Naive B cell (primary cell): ENCODE measurements at regions not wholly inside any gene's neighbourhood (a gene's known extent, or its start where the extent isn't known, plus 50 kb on each side); places are given as distances from the start of the nearest gene placed in this dataset.
A peak's percentile ranks its signal among the peaks of the same experiment; 100 is the strongest.
"Not testable (repeated sequence)": the region's sequence is repeated elsewhere in the genome, so short reads cannot be mapped to it uniquely, and the experiment has no call there.

ENCODE experiments used
- ATAC-seq, 2 donors: fragments of 150-1000 bp; cut with Tn5 transposase; 2 replicates each; pipeline ENCODE4 v1.10.0; 2021; ENCODE audit warnings: low read depth in 2 of 2, mild to moderate bottlenecking in 2 of 2, moderate library complexity in 2 of 2
- DNase-seq: peaks from one replicate; pipeline ENCODE4 v3.0.0; 2022
- H3K27ac Mint-ChIP-seq, 6 donors: one replicate each; pipeline ENCODE4 v1.8.0; 2020 to 2022; ENCODE audit warnings: mild to moderate bottlenecking in 6 of 6, mixed read lengths in 6 of 6, moderate library complexity in 5 of 6, inconsistent platforms in 2 of 6
- H3K27me3 Mint-ChIP-seq, 3 donors: one replicate each; pipeline ENCODE4 v1.8.0; 2021 to 2022; ENCODE audit warnings: mixed read lengths in 3 of 3, mild to moderate bottlenecking in 1 of 3
- H3K36me3 Mint-ChIP-seq, 2 donors: one replicate each; pipeline ENCODE4 v1.8.0; 2020 to 2022; ENCODE audit warnings: mixed read lengths in 2 of 2, inconsistent platforms in 1 of 2, mild to moderate bottlenecking in 1 of 2
- H3K4me1 Mint-ChIP-seq, 3 donors: one replicate each; pipeline ENCODE4 v1.8.0; 2020 to 2022; ENCODE audit warnings: mixed read lengths in 3 of 3, inconsistent platforms in 1 of 3, mild to moderate bottlenecking in 1 of 3, moderate library complexity in 1 of 3
- H3K4me3 Mint-ChIP-seq, 8 donors: one replicate each; pipeline ENCODE4 v1.8.0; 2020 to 2022; ENCODE audit warnings: mild to moderate bottlenecking in 8 of 8, mixed read lengths in 8 of 8, moderate library complexity in 8 of 8, inconsistent platforms in 2 of 8
- H3K9me3 Mint-ChIP-seq, 7 donors: one replicate each; pipeline ENCODE4 v1.8.0; 2020 to 2022; ENCODE audit warnings: mixed read lengths in 7 of 7, mild to moderate bottlenecking in 5 of 7, inconsistent platforms in 2 of 7, moderate library complexity in 1 of 7

DNA sequence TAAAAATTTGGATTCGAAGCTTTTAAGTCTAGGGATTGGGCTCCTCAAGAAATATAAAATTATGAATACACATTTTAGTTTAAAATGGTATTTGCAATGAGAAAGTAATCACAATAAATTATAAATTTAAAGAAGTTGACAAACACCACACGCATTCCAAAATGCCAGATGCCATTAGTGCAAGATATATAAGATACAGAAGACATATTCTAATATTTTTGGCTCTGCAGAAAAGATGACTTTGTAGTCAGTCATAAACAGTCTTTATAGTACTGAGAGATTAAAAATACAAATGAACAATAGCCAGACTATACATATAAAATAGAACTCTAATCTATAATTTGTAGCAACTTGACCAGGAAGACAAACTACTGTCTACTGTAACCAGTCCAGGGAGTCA lies 309.0 kb upstream of the PABPC4L start:
- Mint-ChIP-seq H3K27me3 (no peaks in the 10 kb centered on the region), H3K9me3 (peaks cover 0 to 6% (median 5%) of the 10 kb centered on the region in 7 donors), H3K36me3 (no peaks in the 10 kb centered on the region), H3K27ac (no peak overlapping the region), H3K4me1 (no peaks in the 10 kb centered on the region), H3K4me3 (no peak overlapping the region)
- DNase-seq (no peak), ATAC-seq (no peak)

DNA sequence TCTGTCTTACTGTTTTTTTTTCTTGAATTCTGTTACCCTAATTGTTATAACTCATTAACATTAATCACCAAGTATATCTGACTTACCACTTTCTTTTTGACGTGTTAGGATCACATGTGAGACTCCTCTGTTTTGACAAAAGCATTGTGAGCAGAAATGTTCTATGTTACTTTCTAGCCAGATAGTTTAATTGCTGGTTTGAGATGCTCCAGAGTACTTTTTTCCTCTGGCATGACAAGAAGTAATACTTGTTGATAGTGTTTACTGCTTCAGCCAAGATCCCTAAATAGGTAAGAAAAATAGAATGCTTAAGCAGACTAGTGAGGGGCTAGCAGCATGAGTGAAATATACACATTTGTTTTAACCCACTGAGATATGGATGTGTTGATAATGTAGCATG lies 303.9 kb upstream of the PABPC4L start:
- no peaks in the 10 kb centered on the region for H3K36me3 Mint-ChIP-seq
- no peak overlapping the region for H3K27ac Mint-ChIP-seq

DNA sequence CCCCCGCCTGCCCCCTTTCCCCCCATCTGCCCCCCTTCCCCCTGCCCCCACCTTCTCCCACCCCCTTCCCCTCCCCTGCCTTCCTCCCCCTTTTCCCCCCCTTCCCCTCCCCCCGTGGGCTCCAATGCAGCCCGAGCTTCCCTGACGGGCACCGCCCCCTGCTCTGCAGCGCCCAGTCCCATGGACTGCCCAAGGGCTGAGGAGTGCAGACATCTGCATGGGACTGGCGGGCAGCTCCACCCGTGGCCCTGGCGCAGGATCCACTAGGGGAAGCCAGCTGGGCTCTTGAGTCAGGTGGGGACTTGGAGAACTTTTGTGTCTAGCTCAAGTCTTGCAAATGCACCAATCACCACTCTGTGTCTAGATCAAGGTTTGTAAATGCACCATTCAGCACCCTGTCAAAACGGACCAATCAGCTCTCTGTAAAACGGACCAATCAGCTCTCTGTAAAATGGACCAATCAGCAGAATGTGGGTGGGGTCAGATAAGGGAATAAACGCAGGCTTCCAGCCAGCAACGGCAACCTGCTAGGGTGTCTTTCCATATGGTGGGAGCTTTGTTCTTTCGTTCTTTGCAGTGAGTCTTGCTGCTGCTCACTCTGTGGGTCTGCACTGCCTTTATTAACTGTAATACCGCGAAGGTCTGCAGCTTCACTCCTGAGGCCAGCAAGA lies 300.5 kb upstream of the PABPC4L start:
- H3K27me3 Mint-ChIP-seq: no peaks in the 10 kb centered on the region
- peaks cover 0 to 4% (median 1%) of the 10 kb centered on the region in 7 donors for H3K9me3 Mint-ChIP-seq
- ATAC-seq (no peak), DNase-seq (no peak)
- no peak overlapping the region for H3K4me3 Mint-ChIP-seq
- H3K36me3 Mint-ChIP-seq: no peaks in the 10 kb centered on the region
- no peaks in the 10 kb centered on the region for H3K4me1 Mint-ChIP-seq
- H3K27ac Mint-ChIP-seq: no peak overlapping the region

More for the DNA sequence above, 303.9 kb upstream of the PABPC4L start:
- Mint-ChIP-seq H3K4me3 (no peak overlapping the region), H3K4me1 (no peaks in the 10 kb centered on the region), H3K9me3 (peaks cover 0 to 9% (median 4%) of the 10 kb centered on the region in 7 donors), H3K27me3 (no peaks in the 10 kb centered on the region)
- ATAC-seq (no peak), DNase-seq (no peak)

DNA sequence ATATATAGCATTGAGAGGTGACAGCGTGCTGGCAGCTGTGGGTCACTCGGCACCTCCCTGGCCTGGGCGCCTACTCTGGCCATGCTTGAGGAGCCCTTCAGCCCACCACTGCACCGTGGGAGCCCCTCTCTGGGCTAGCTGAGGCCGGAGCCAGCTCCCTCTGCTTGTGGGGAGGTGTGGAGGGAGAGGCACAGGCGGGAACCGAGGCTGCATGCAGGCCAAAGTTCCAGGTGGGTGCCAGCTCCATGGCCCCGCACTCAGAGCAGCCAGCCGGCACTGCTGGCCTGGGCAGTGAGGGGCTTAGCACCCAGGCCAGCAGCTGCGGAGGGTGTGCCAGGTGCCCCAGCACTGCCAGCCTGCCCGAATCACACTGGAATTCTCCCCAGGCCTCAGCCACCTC lies 299.9 kb upstream of the PABPC4L start:
- not testable (repeated sequence) for H3K27me3 Mint-ChIP-seq

DNA sequence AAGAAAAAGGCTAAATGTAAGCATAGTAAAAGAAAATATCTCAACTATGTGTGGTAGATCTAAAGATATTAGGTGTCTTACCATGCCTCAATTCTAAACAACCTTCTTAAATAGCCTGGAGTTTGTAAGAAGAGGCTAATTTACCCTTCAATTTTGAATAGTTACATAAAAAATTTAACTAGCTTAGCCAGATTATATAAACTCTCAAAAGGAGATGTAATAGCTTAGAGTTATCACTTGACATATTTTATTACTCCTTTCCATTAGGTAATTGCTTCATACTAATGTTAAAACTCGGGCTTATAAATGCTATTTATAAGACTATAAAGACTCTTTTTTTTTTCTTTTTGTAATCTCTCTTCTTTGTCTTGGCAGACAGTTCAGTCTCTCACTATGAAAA lies 297.5 kb upstream of the PABPC4L start:
- no peak for ATAC-seq
- Mint-ChIP-seq H3K27me3 (no peaks in the 10 kb centered on the region), H3K4me3 (no peak overlapping the region), H3K9me3 (peaks cover 0 to 5% (median 1%) of the 10 kb centered on the region in 7 donors), H3K36me3 (no peaks in the 10 kb centered on the region), H3K4me1 (no peaks in the 10 kb centered on the region), H3K27ac (no peak overlapping the region)
- no peak for DNase-seq

More for the DNA sequence above, 299.9 kb upstream of the PABPC4L start:
- not testable (repeated sequence) for H3K4me1 Mint-ChIP-seq, H3K9me3 Mint-ChIP-seq, ATAC-seq, H3K36me3 Mint-ChIP-seq, H3K4me3 Mint-ChIP-seq, H3K27ac Mint-ChIP-seq, DNase-seq

DNA sequence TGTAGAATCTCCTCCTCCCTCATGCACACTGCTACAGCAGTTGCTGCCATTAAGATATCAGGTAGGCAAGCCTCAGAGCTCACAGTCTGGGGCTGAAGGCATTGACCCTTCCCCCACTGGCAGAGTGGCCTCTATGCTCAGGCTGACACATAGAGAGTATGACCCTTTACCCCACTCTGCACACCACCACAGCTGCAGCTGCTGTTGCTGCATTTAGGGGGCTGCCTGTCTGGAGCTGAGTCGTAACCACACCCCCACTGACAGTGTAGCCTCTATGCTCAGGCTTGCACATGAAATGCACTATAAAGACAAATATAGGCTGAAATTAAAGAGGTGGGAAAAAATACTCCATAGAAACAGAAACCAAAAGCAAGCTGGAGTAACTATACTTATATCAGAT lies 289.3 kb upstream of the PABPC4L start:
- H3K36me3 Mint-ChIP-seq: no peaks in the 10 kb centered on the region
- H3K9me3 Mint-ChIP-seq: peaks cover 0 to 14% (median 0%) of the 10 kb centered on the region in 7 donors
- no peaks in the 10 kb centered on the region for H3K27me3 Mint-ChIP-seq
- ATAC-seq: no peak
- no peak for DNase-seq
- H3K4me3 Mint-ChIP-seq: no peak overlapping the region
- H3K4me1 Mint-ChIP-seq: no peaks in the 10 kb centered on the region
- H3K27ac Mint-ChIP-seq: peak overlapping the region in 1 of 6 donors; percentile 54

DNA sequence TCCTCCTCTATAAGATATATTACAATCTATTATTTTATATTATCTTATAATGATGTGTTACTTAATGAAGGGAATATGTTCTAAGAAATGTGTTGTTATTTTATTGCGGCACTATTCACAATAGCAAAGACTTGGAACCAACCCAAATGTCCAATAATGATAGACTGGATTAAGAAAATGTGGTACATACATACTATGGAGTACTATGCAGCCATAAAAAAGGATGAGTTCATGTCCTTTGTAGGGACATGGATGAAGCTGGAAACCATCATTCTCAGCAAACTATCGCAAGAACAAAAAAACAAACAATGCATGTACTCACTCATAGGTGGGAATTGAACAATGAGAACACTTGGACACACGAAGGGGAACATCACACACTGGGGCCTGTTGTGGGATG lies 281.9 kb upstream of the PABPC4L start:
- not testable (repeated sequence) for ATAC-seq, H3K36me3 Mint-ChIP-seq, H3K4me3 Mint-ChIP-seq, H3K27me3 Mint-ChIP-seq, H3K4me1 Mint-ChIP-seq, DNase-seq, H3K9me3 Mint-ChIP-seq, H3K27ac Mint-ChIP-seq

DNA sequence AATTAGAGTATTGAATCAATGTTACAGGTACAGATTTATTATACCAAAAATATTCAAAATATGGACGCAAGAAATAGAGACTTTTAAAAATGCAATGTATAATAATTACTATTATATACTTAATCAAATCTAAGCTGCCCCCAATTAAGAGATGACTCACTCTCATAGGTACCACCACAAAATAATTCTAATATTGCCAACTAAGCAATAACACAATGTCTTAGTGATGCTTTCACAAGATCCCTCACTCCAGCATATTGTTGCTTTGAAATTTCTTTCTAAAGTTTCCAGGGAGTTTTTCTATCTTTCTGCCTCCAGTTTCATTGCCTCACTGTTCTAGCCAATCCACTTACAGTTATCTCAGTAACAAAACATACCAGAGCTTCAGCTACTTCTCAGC lies 270.0 kb upstream of the PABPC4L start:
- no peaks in the 10 kb centered on the region for H3K27me3 Mint-ChIP-seq
- DNase-seq (no peak), ATAC-seq (no peak)
- H3K4me1 Mint-ChIP-seq: no peaks in the 10 kb centered on the region
- H3K9me3 Mint-ChIP-seq: peaks cover 0 to 9% (median 1%) of the 10 kb centered on the region in 7 donors
- H3K36me3 Mint-ChIP-seq: no peaks in the 10 kb centered on the region
- H3K4me3 Mint-ChIP-seq: no peak overlapping the region
- H3K27ac Mint-ChIP-seq: no peak overlapping the region

DNA sequence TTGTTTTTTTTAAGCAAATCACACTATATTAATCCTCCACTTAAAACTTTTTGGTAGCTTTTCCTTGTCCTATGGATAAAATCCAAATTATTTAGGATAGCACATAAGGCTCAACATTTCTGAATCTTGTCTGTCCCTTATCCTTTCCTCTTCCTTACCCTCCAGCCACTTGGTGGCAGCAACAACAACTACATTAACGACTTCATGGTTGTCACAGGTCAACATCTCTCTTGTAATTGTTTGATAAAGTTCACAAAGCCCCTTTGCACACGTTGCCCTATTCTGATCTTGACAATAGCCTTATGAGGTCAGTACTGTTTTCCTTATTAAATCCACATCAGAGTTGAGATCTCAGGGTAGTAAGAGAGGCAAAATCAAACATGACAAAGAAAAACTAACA lies 269.0 kb upstream of the PABPC4L start:
- no peaks in the 10 kb centered on the region for H3K27me3 Mint-ChIP-seq
- peaks cover 0 to 9% (median 1%) of the 10 kb centered on the region in 7 donors for H3K9me3 Mint-ChIP-seq
- no peak for ATAC-seq
- no peaks in the 10 kb centered on the region for H3K36me3 Mint-ChIP-seq
- no peak for DNase-seq
- no peaks in the 10 kb centered on the region for H3K4me1 Mint-ChIP-seq
- H3K4me3 Mint-ChIP-seq: no peak overlapping the region
- no peak overlapping the region for H3K27ac Mint-ChIP-seq

DNA sequence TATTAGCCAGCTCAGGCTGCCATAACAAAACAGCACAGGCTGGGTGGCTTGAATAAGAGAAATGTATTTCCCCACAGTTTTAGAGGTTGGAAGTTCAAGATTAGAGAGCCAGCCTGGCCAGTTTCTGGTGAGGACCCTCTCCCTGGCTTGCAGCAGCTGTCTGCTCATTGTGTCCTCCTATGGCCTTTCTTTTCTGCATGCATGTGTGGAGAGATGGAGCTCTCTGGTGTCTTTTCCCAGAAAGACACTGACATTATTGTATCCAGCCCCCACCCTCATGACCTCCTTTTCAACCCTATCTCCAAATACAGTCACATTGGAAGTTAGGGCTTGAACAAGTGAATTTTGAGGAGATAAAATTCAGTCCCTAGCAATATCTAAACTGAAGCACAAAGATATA lies 263.8 kb upstream of the PABPC4L start:
- Mint-ChIP-seq H3K4me1 (no peaks in the 10 kb centered on the region), H3K4me3 (no peak overlapping the region), H3K36me3 (no peaks in the 10 kb centered on the region), H3K9me3 (peaks cover 0 to 5% (median 2%) of the 10 kb centered on the region in 7 donors), H3K27ac (no peak overlapping the region), H3K27me3 (no peaks in the 10 kb centered on the region)
- ATAC-seq (no peak), DNase-seq (no peak)

DNA sequence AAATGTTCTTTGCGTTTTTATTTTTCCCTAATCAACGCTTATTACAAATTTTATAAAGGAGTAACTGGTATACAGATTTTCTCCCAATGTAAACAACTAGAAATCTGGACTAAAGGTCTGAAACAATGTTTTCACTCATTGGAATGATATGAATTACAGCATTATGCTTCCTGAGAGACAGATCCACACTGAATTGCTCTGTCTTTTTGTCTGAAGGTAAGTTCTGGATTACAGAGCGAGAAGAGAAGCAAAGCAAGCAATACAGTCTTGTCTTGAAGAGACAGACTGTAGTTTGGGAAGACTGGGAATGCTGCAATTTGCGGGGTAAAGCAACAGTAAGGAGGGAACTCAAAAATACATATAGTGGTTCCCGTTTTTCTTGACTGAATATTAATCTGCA lies 262.2 kb upstream of the PABPC4L start:
- Mint-ChIP-seq H3K27ac (no peak overlapping the region), H3K27me3 (no peaks in the 10 kb centered on the region), H3K36me3 (no peaks in the 10 kb centered on the region), H3K4me3 (no peak overlapping the region), H3K4me1 (no peaks in the 10 kb centered on the region), H3K9me3 (peaks cover 0 to 18% (median 4%) of the 10 kb centered on the region in 7 donors)
- no peak for ATAC-seq
- DNase-seq: no peak

DNA sequence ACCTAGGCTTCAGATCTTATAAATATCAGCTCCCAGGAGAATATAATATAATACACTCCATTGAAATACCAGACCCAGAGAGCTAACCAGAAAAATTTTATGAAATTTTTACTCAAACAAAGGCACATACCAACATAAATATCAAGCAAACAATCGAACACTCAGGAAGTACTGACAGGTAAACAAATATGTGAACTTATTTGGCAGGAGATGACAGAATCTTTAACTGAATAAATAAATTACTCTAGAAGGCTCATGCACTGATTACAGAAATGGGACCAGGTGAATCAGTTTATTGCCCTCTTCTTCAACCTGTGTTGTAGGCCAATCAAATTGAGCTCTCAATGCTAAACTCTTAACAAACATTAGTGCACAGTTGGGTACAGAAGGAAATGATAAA lies 225.2 kb upstream of the PABPC4L start:
- no peak for DNase-seq
- Mint-ChIP-seq H3K4me3 (no peak overlapping the region), H3K36me3 (no peaks in the 10 kb centered on the region), H3K9me3 (peaks cover 0 to 2% (median 0%) of the 10 kb centered on the region in 7 donors), H3K4me1 (no peaks in the 10 kb centered on the region), H3K27me3 (no peaks in the 10 kb centered on the region), H3K27ac (no peak overlapping the region)
- ATAC-seq: no peak

DNA sequence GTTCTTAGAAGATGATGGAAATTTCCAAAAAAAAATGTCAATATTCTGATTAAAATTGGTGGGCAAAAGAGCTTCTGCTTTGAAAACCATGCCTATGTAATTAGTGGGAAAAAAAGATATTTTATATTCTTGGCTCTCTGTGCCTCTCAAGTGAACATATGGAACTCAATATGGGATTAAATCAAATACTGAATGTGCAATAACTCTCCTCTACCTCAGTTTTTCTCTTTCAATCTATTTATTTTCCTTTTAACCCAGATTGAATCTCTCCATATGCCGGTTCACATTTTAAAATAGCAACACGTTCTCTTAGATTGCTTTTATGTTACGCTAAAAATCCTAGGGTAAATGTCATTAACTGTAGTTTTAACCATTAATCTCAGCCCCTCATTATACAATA lies 224.2 kb upstream of the PABPC4L start:
- no peaks in the 10 kb centered on the region for H3K4me1 Mint-ChIP-seq
- DNase-seq (no peak), ATAC-seq (no peak)
- peaks cover 0 to 2% (median 0%) of the 10 kb centered on the region in 7 donors for H3K9me3 Mint-ChIP-seq
- H3K27me3 Mint-ChIP-seq: no peaks in the 10 kb centered on the region
- H3K4me3 Mint-ChIP-seq: no peak overlapping the region
- H3K36me3 Mint-ChIP-seq: no peaks in the 10 kb centered on the region
- no peak overlapping the region for H3K27ac Mint-ChIP-seq

DNA sequence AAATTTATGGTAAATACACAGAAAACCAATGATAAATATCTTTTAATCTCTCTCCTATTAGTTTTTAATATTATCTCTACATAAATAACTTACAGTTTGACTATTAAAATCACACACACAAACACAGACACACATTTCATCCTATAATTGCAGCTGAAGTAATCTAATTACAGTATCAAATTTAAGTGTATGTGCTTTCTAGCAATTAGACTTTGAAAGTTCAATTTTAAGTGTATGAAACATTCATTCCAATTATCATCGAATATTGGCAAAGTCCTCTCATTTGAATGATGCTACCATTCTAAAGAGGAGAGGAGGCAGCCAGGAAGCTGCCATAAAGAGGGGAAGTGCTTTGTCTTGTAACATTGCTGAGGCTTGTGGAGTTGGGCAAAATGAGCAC lies 221.2 kb upstream of the PABPC4L start:
- Mint-ChIP-seq H3K4me3 (no peak overlapping the region), H3K36me3 (no peaks in the 10 kb centered on the region), H3K9me3 (peaks cover 0 to 4% (median 0%) of the 10 kb centered on the region in 7 donors), H3K27me3 (no peaks in the 10 kb centered on the region), H3K4me1 (no peaks in the 10 kb centered on the region), H3K27ac (no peak overlapping the region)
- DNase-seq (no peak), ATAC-seq (no peak)

DNA sequence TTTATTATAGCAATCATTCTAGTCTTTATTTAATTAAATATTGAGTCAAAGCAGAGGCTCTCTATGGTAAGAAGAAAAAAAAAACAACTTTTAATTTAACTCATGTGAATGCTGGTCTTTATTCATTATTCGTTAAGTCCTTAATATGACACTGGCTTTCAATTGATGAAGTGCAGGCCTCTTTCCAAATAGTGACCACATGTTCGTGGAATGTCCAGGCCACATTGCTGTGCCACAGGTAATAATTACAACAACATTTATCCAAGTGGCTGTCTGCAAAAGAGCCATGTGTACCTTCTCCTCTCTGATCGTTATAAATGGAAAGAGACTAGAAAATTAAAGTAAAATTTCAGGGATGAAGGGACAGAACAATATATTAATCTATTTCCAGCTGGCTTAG lies 220.1 kb upstream of the PABPC4L start:
- ATAC-seq (no peak), DNase-seq (no peak)
- Mint-ChIP-seq H3K4me1 (no peaks in the 10 kb centered on the region), H3K27ac (no peak overlapping the region), H3K4me3 (no peak overlapping the region), H3K9me3 (peaks cover 0 to 4% (median 0%) of the 10 kb centered on the region in 7 donors), H3K36me3 (no peaks in the 10 kb centered on the region), H3K27me3 (no peaks in the 10 kb centered on the region)
